ENCODE measurements at regions not wholly inside any gene's neighbourhood (a gene's known extent, or its start where the extent isn't known, plus 50 kb on each side); places are given as distances from the start of the nearest gene placed in this dataset.

DNA sequence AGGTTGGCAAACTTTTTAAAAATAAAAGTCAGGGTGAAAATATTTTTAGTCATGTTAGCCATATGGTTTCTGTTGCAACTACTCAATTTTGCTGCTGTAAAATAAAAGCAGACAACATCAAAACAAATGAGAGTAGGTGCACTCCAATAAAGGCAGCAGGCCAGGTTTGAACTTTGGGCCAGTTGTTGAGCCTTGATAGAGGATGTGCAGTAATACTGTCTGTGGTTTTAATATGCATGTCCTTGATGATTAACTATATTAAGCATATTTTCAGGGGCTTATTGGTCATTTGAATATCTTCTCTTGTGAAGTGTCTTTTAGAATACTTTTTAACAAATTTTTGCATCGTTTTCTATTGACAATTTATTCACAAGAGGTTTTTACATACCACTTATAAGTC is 1399.9 kb upstream of the B3GALT2 start:
- TF ChIP-seq GATA2 (IDR thresholded peaks at IDR 0.05; ENCODE audit: low read depth, low read length) (no peak), GATA3 (IDR thresholded peaks at IDR 0.05; ENCODE audit: low read depth, low read length) (no peak)
